Hepatocyte (in vitro differentiated cells): ENCODE measurements at regions not wholly inside any gene's neighbourhood (a gene's known extent, or its start where the extent isn't known, plus 50 kb on each side); places are given as distances from the start of the nearest gene placed in this dataset.

ENCODE experiments used
- CTCF ChIP-seq: fragments of 200-600 bp; sonication (generic); IDR thresholded peaks from 2 replicates; pipeline ENCODE4 v1.5.1; 2016; ENCODE audit warnings: antibody characterized with exemption, mild to moderate bottlenecking; ENCODE audit not compliant: poor library complexity
- EZH2 ChIP-seq: fragments of 200-600 bp; sonication (generic); IDR thresholded peaks from 2 replicates; pipeline ENCODE4 v1.6.1; 2016; ENCODE audit warnings: antibody characterized with exemption, mild to moderate bottlenecking, borderline replicate concordance
- EZH2phosphoT487 ChIP-seq: fragments of 200-600 bp; sonication (generic); IDR thresholded peaks from one replicate; pipeline ENCODE4 v1.6.1; 2018; ENCODE audit warnings: antibody characterized with exemption, mild to moderate bottlenecking, low read depth, moderate library complexity; ENCODE audit not compliant: unreplicated experiment, severe bottlenecking

- TF ChIP-seq EZH2phosphoT487: no peak
- TF ChIP-seq CTCF: no peak
- TF ChIP-seq EZH2: no peak
These were observed 160.8 kb downstream of the CBLL2 start for GRCh38 chrX:22433292-22434070.
